Chondrocyte (in vitro differentiated cells): ENCODE measurements at regions not wholly inside any gene's neighbourhood (a gene's known extent, or its start where the extent isn't known, plus 50 kb on each side); places are given as distances from the start of the nearest gene placed in this dataset.
"Not testable (repeated sequence)": the region's sequence is repeated elsewhere in the genome, so short reads cannot be mapped to it uniquely, and the experiment has no call there.

Source experiments
- DNase-seq: peaks from one replicate; pipeline ENCODE4 v3.0.0; 2021; ENCODE audit warnings: mixed read lengths, low spot score
- H3K27ac Mint-ChIP-seq: one replicate; pipeline ENCODE4 v1.8.0; 2021; ENCODE audit warnings: mild to moderate bottlenecking, moderate library complexity, mixed read lengths; ENCODE audit not compliant: unreplicated experiment
- H3K27me3 Mint-ChIP-seq: 2 replicates; pipeline ENCODE4 v1.8.0; 2021; ENCODE audit warnings: low read depth, mixed read lengths
- H3K36me3 Mint-ChIP-seq: 2 replicates; pipeline ENCODE4 v1.8.0; 2021; ENCODE audit warnings: low read depth, mixed read lengths
- H3K4me1 Mint-ChIP-seq: 2 replicates; pipeline ENCODE4 v1.8.0; 2021; ENCODE audit warnings: low read depth, mild to moderate bottlenecking, mixed read lengths
- H3K4me3 Mint-ChIP-seq: one replicate; pipeline ENCODE4 v1.8.0; 2021; ENCODE audit warnings: mild to moderate bottlenecking, moderate library complexity, mixed read lengths; ENCODE audit not compliant: unreplicated experiment
- H3K9me3 Mint-ChIP-seq: 2 replicates; pipeline ENCODE4 v1.8.0; 2021; ENCODE audit warnings: low read depth, mixed read lengths
- CTCF ChIP-seq: fragments of 200-600 bp; sonication (generic); IDR thresholded peaks from 2 replicates; pipeline ENCODE4 v1.5.0; 2021; ENCODE audit warnings: antibody characterized with exemption, mild to moderate bottlenecking, moderate library complexity

DNA sequence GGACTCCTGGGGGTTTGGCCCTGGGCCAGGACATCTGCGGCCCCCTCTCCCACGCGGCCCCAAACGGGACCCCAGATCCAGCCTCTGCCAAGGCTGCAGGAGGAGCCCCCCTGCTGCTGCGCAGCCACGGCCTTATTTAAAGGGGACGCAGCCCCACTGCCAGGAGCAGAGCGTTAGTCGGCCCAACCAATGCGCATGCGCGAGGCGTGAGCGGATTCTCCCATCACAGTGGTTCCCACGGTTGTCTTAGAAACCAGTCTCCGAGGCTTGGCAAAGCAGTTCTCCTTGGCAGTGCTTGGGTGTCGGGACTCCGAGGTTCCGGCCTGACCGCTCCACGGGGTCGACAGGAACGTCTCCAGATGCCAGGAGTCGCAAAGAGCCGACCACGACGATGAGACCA lies 288.3 kb upstream of the ZNF337 start:
- no peak for TF ChIP-seq CTCF
- H3K27me3 Mint-ChIP-seq: no peaks in the 10 kb centered on the region
- no peak overlapping the region for H3K27ac Mint-ChIP-seq
- DNase-seq: no peak
- H3K9me3 Mint-ChIP-seq: no peaks in the 10 kb centered on the region
- H3K4me1 Mint-ChIP-seq: no peaks in the 10 kb centered on the region
- H3K4me3 Mint-ChIP-seq: no peak overlapping the region
- H3K36me3 Mint-ChIP-seq: no peaks in the 10 kb centered on the region

GRCh38 chr20:25982701-25983100 lies 286.0 kb upstream of the ZNF337 start:
- not testable (repeated sequence) for DNase-seq, H3K27me3 Mint-ChIP-seq, H3K4me3 Mint-ChIP-seq, H3K4me1 Mint-ChIP-seq, H3K9me3 Mint-ChIP-seq, H3K36me3 Mint-ChIP-seq, H3K27ac Mint-ChIP-seq

GRCh38 chr20:25978450-25979190 lies 282.0 kb upstream of the ZNF337 start:
- DNase-seq: not testable (repeated sequence)

GRCh38 chr20:25975816-25976215 lies 279.2 kb upstream of the ZNF337 start:
- H3K9me3 Mint-ChIP-seq, H3K36me3 Mint-ChIP-seq, H3K4me3 Mint-ChIP-seq: not testable (repeated sequence)

More at GRCh38 chr20:25978450-25979190, 282.0 kb upstream of the ZNF337 start:
- H3K4me1 Mint-ChIP-seq, H3K9me3 Mint-ChIP-seq, H3K27ac Mint-ChIP-seq, H3K36me3 Mint-ChIP-seq, H3K27me3 Mint-ChIP-seq, H3K4me3 Mint-ChIP-seq: not testable (repeated sequence)

DNA sequence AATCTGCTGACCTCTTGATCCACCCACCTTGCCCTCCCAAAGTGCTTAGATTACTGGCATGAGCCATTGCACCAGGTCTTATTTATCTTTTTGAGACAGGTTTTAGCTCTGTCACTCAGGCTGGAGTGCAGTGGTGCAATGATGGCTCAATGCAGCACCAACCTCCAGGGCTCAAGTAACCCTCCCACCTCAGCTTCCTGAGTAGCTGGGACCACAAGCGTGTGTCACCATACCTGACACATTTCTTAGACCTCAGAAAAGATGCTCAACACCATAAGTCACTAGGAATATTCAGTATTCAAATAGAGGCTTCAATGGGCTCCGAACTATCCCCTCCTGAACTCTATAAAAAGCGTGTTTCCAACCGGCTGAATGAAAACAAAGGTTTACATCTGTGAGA lies 268.6 kb upstream of the ZNF337 start:
- not testable (repeated sequence) for H3K4me3 Mint-ChIP-seq, H3K27me3 Mint-ChIP-seq, H3K9me3 Mint-ChIP-seq, DNase-seq, H3K4me1 Mint-ChIP-seq, H3K36me3 Mint-ChIP-seq, H3K27ac Mint-ChIP-seq

More at GRCh38 chr20:25975816-25976215, 279.2 kb upstream of the ZNF337 start:
- not testable (repeated sequence) for DNase-seq, H3K27me3 Mint-ChIP-seq, H3K4me1 Mint-ChIP-seq
- H3K27ac Mint-ChIP-seq: peak overlapping the region; percentile 38

DNA sequence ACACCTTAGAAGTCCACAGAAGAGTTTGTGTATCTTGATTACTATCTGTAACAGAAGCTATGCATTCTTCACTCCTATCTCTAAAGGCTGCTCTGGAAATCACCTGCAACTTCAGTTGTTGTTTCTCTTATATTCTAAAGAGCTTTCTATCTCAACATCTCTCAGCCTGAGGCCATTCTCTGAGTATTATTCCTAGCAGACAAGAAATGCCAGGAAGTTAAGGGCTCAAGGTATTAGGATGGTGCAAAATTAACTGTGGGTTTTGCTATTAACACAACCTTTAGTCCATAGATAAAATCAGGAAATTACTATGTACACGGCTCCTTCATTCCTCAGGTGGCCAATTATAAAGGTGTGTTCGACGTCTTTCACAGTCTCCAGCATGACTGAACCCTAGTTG lies 257.2 kb upstream of the ZNF337 start:
- not testable (repeated sequence) for H3K27ac Mint-ChIP-seq, H3K4me3 Mint-ChIP-seq, DNase-seq, H3K9me3 Mint-ChIP-seq, H3K4me1 Mint-ChIP-seq, H3K36me3 Mint-ChIP-seq
- H3K27me3 Mint-ChIP-seq: peaks cover 32% of the 10 kb centered on the region

GRCh38 chr20:25935230-25935629 lies 238.6 kb upstream of the ZNF337 start:
- H3K4me3 Mint-ChIP-seq, H3K9me3 Mint-ChIP-seq, H3K27ac Mint-ChIP-seq, H3K36me3 Mint-ChIP-seq, DNase-seq: not testable (repeated sequence)
- H3K27me3 Mint-ChIP-seq: peaks cover 20% of the 10 kb centered on the region
- H3K4me1 Mint-ChIP-seq: peaks cover 10% of the 10 kb centered on the region

- H3K9me3 Mint-ChIP-seq: not testable (repeated sequence)
- peaks cover 13% of the 10 kb centered on the region for H3K27me3 Mint-ChIP-seq
Measured at GRCh38 chr20:25932806-25933205, 236.2 kb upstream of the ZNF337 start.

DNA sequence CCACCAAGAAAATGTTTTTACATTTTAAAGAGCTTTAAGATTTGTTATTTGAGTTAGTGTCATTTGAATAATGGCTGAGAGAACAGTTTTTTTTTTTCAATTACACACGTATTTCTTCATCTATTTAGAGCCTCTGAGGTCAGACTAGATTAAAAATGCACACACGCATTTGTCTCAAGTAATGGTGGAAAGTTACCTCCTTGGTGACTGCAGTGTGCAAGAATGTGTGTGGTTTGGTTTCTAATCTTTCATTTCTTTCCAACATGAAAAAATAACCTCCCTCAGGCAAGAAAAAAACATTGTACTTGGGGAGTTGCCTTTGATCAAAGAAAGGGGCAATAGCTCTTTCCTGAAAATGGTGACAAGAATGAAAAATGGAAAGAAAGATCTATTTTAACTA lies 235.5 kb upstream of the ZNF337 start:
- H3K27ac Mint-ChIP-seq: peak overlapping the region; percentile 85
- H3K4me3 Mint-ChIP-seq, H3K36me3 Mint-ChIP-seq, DNase-seq, H3K9me3 Mint-ChIP-seq: not testable (repeated sequence)
- peaks cover 13% of the 10 kb centered on the region for H3K27me3 Mint-ChIP-seq
- H3K4me1 Mint-ChIP-seq: peaks cover 10% of the 10 kb centered on the region

More at GRCh38 chr20:25932806-25933205, 236.2 kb upstream of the ZNF337 start:
- not testable (repeated sequence) for DNase-seq, H3K36me3 Mint-ChIP-seq, H3K4me3 Mint-ChIP-seq
- Mint-ChIP-seq H3K4me1 (peaks cover 10% of the 10 kb centered on the region), H3K27ac (peak overlapping the region; percentile 39)

GRCh38 chr20:25902321-25902720 lies 205.7 kb upstream of the ZNF337 start:
- not testable (repeated sequence) for H3K4me1 Mint-ChIP-seq, H3K9me3 Mint-ChIP-seq, H3K4me3 Mint-ChIP-seq, DNase-seq, H3K36me3 Mint-ChIP-seq
- Mint-ChIP-seq H3K27me3 (peaks cover 23% of the 10 kb centered on the region), H3K27ac (peak overlapping the region; percentile 60)

DNA sequence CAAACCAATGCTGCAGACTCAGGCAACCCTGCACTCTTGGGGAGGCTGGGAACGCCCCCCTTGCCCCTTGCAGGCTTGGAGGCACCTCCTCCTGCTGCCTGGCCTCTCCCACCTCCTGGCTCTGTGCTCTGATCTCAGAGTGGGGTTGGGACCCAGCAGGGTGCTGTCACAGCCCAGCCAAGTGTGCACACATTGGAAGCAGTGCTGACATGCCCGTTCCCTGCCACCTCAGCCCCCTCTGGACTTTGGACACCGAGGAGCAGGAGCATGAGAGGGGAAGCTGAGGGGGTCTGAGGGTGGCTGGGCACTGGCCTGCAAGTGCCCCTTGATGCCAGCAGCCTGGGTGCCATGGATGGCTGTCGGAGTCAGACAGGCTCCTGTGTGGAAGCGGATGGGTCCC lies 202.0 kb upstream of the ZNF337 start:
- not testable (repeated sequence) for H3K9me3 Mint-ChIP-seq, H3K27ac Mint-ChIP-seq, H3K4me3 Mint-ChIP-seq, H3K4me1 Mint-ChIP-seq, H3K36me3 Mint-ChIP-seq, H3K27me3 Mint-ChIP-seq, DNase-seq

- H3K4me1 Mint-ChIP-seq, H3K4me3 Mint-ChIP-seq, H3K36me3 Mint-ChIP-seq, H3K9me3 Mint-ChIP-seq, H3K27ac Mint-ChIP-seq, DNase-seq: not testable (repeated sequence)
- H3K27me3 Mint-ChIP-seq: peaks cover 21% of the 10 kb centered on the region
Measured at GRCh38 chr20:25879096-25879495, 182.4 kb upstream of the ZNF337 start.
